Spleen (tissue), 7 donors: ENCODE measurements at regions not wholly inside any gene's neighbourhood (a gene's known extent, or its start where the extent isn't known, plus 50 kb on each side); places are given as distances from the start of the nearest gene placed in this dataset.
"Not testable (repeated sequence)": the region's sequence is repeated elsewhere in the genome, so short reads cannot be mapped to it uniquely, and the experiment has no call there.

ENCODE experiments used
- POLR2AphosphoS5 ChIP-seq, 3 donors: sonication (generic); formaldehyde crosslinking; IDR thresholded peaks; one replicate each; pipeline ENCODE4 v1.5.1; 2017; ENCODE audit warnings: antibody characterized with exemption in 3 of 3
- TF ChIP-seq, protein P1 (sequence below), 11 experiments: fragments of 200-600 bp in 7 of 11; fragments of 450-650 bp in 4 of 11; sonication (generic) in 4 of 11; IDR thresholded peaks in 8 of 11; conservative IDR thresholded peaks in 3 of 11; 1 replicate in 7 of 11; 2 replicates in 4 of 11; pipeline versions ENCODE4 v1.4.0 to v1.8.0; 2016 to 2021; ENCODE audit warnings: antibody characterized with exemption in 11 of 11, inconsistent platforms in 4 of 11, mild to moderate bottlenecking in 1 of 11
- donor health status: DM: no; HTN: no; CAD: no; lungs with moderate emphysema.
- donor health status: DM: no; HTN: no; CAD: no.
- donor health status: DM: no; HTN: no; CAD: no.

DNA sequence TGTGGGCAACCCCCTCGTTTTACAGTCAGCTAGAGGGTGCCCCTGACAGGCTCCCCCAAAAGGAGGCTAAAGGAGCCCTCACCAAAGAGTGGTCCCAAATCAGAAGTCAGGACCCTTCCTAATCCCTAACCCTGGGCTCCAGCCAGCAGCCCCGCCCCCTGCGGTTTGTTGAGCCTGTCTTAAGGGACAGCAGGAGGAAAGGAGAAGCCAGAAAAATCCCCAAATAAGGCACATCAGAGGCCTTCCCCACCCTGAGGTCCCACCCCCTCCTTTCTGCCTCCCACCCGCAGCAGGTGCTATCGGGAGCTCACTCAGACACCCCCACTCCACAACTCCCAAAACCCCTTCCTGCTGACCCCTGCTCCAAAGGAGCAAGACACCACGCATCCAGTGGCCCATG is 127.2 kb downstream of the TNFRSF13B start:
- TF ChIP-seq, protein P1, sequence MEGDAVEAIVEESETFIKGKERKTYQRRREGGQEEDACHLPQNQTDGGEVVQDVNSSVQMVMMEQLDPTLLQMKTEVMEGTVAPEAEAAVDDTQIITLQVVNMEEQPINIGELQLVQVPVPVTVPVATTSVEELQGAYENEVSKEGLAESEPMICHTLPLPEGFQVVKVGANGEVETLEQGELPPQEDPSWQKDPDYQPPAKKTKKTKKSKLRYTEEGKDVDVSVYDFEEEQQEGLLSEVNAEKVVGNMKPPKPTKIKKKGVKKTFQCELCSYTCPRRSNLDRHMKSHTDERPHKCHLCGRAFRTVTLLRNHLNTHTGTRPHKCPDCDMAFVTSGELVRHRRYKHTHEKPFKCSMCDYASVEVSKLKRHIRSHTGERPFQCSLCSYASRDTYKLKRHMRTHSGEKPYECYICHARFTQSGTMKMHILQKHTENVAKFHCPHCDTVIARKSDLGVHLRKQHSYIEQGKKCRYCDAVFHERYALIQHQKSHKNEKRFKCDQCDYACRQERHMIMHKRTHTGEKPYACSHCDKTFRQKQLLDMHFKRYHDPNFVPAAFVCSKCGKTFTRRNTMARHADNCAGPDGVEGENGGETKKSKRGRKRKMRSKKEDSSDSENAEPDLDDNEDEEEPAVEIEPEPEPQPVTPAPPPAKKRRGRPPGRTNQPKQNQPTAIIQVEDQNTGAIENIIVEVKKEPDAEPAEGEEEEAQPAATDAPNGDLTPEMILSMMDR (IDR thresholded peaks at IDR 0.05 in 8 of 11, conservative IDR thresholded peaks at IDR 0.05 in 3 of 11), result not testable (repeated sequence)
- TF ChIP-seq POLR2AphosphoS5 (IDR thresholded peaks at IDR 0.05), result not testable (repeated sequence)
